SK-N-MC (cell line): ENCODE measurements at regions not wholly inside any gene's neighbourhood (a gene's known extent, or its start where the extent isn't known, plus 50 kb on each side); places are given as distances from the start of the nearest gene placed in this dataset.
A peak's percentile ranks its signal among the peaks of the same experiment; 100 is the strongest.

Experiments used
- DNase-seq: peaks from one replicate; pipeline ENCODE4 v3.0.0-alpha.2; 2011; ENCODE audit warnings: low read depth, low spot score
- H3K27ac ChIP-seq: fragments of 200-600 bp; sonication (generic); 2 replicates; pipeline ENCODE4 v1.5.1; 2016; ENCODE audit warnings: mixed run types
- H3K36me3 ChIP-seq: fragments of 200-600 bp; sonication (generic); 2 replicates; pipeline ENCODE4 v1.6.1; 2017; ENCODE audit warnings: antibody characterized with exemption, low read length, mixed read lengths; ENCODE audit not compliant: insufficient read depth
- H3K4me3 ChIP-seq: fragments of 200-600 bp; sonication (generic); 2 replicates; pipeline ENCODE4 v1.5.1; 2016
- H3K9ac ChIP-seq: fragments of 200-600 bp; sonication (generic); 2 replicates; pipeline ENCODE4 v1.8.0; 2017; ENCODE audit warnings: mixed run types, mixed read lengths; ENCODE audit not compliant: insufficient read length
- H3K9me3 ChIP-seq: fragments of 200-600 bp; sonication (generic); 2 replicates; pipeline ENCODE4 v1.6.1; 2017; ENCODE audit warnings: low read depth, mild to moderate bottlenecking, antibody characterized with exemption, low read length, moderate library complexity, mixed read lengths
- EZH2 ChIP-seq: fragments of 200-600 bp; sonication (generic); IDR thresholded peaks from one replicate; pipeline ENCODE4 v1.6.1; 2017; ENCODE audit warnings: antibody characterized with exemption
- FOXP2 ChIP-seq: optimal IDR thresholded peaks from 2 replicates; pipeline ENCODE3; 2011; ENCODE audit warnings: mild to moderate bottlenecking, moderate library complexity; ENCODE audit not compliant: insufficient read depth; ENCODE audit errors: extremely low read length, control extremely low read depth
- POLR2AphosphoS5 ChIP-seq: IDR thresholded peaks from 2 replicates; pipeline ENCODE4 v1.6.1; 2012; ENCODE audit warnings: mild to moderate bottlenecking, low read depth, low read length, borderline replicate concordance

GRCh38 chrX:115449742-115450141, 111.2 kb upstream of the PLS3 start:
- no peak overlapping the region for H3K9ac ChIP-seq
- no peak overlapping the region for H3K27ac ChIP-seq
- H3K36me3 ChIP-seq, result no peaks in the 10 kb centered on the region
- no peak overlapping the region for H3K4me3 ChIP-seq
- H3K9me3 ChIP-seq, result no peaks in the 10 kb centered on the region
- TF ChIP-seq EZH2 (no peak), FOXP2 (no peak), POLR2AphosphoS5 (no peak)
- DNase-seq, result no peak

DNA sequence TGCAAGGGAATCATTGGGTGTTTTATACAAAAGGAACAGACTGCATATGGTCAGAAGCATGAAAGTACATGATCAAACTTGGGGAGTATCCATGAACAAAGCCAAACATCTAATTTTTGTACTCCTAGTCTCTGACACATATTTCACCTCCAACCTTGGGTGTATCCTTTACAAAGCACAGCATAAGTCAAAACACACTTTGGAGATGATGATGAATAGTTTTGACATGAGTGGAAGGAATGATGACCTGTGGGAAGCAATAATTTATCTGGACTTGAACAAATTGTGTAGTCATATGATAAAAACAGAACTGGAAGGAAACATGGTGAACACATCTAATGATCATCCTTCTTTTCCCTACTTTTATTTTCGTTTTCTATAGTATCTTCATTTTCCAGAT, 108.7 kb upstream of the PLS3 start:
- no peak overlapping the region for H3K27ac ChIP-seq
- no peaks in the 10 kb centered on the region for H3K9me3 ChIP-seq
- H3K4me3 ChIP-seq, result no peak overlapping the region
- H3K36me3 ChIP-seq, result no peaks in the 10 kb centered on the region
- DNase-seq, result no peak
- no peak overlapping the region for H3K9ac ChIP-seq
- no peak for TF ChIP-seq FOXP2
- TF ChIP-seq POLR2AphosphoS5, result no peak
- TF ChIP-seq EZH2, result no peak

- Histone ChIP-seq H3K9ac (no peak overlapping the region), H3K9me3 (no peaks in the 10 kb centered on the region), H3K27ac (peak overlapping the region; percentile 39; the same call in 1 of the 2 replicates), H3K4me3 (no peak overlapping the region), H3K36me3 (no peaks in the 10 kb centered on the region)
- TF ChIP-seq POLR2AphosphoS5 (no peak), FOXP2 (no peak), EZH2 (no peak)
- no peak for DNase-seq
Measured at GRCh38 chrX:115459883-115460880, 100.8 kb upstream of the PLS3 start.

DNA sequence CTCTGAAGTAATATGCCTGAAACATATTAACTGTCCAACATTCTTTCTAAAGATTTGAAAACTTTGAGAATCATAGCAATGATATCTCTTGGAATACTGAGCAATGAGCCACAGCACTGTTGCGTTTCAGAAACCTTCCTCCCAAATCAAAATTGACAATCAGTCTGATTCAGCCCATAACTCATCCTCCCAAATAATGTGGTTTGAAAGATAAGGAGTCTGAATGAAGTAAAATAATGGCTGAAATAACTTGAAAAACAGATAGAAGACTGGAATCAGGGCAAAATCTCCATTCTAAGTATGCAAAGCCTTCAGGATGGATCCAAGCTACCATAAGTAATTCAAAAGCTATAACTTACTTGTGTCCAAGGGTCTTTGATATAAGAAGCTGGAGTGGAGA, 98.6 kb upstream of the PLS3 start:
- Histone ChIP-seq H3K36me3 (no peaks in the 10 kb centered on the region), H3K27ac (no peak overlapping the region), H3K9ac (no peak overlapping the region), H3K4me3 (no peak overlapping the region), H3K9me3 (no peaks in the 10 kb centered on the region)
- TF ChIP-seq EZH2 (no peak), FOXP2 (no peak), POLR2AphosphoS5 (no peak)
- no peak for DNase-seq

- Histone ChIP-seq H3K9ac (no peak overlapping the region), H3K4me3 (no peak overlapping the region), H3K27ac (no peak overlapping the region), H3K36me3 (no peaks in the 10 kb centered on the region), H3K9me3 (no peaks in the 10 kb centered on the region)
- no peak for TF ChIP-seq POLR2AphosphoS5
- no peak for TF ChIP-seq FOXP2
- no peak for TF ChIP-seq EZH2
- no peak for DNase-seq
Measured at GRCh38 chrX:115467961-115468360, 93.0 kb upstream of the PLS3 start.

DNA sequence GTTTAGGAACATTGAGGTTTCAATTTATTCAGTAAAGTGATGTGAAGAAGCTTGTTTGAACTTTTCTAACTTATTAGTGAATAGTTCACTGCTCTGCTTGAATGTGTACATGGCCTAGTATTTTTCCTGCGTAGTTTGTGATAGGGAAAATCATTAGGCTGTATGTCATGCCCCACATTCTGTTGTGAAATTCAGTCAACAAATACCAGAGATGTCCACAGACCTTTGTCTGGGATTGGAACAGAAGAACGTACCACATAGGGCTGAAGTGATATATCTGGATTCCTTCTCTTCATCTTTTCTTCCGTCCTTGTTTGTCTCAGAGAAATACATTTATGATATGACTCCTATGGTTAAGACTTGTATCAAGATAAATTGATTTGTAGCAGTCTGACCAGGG, 88.8 kb upstream of the PLS3 start:
- H3K9me3 ChIP-seq, result no peaks in the 10 kb centered on the region
- no peak overlapping the region for H3K9ac ChIP-seq
- H3K4me3 ChIP-seq, result no peak overlapping the region
- no peak overlapping the region for H3K27ac ChIP-seq
- no peak for DNase-seq
- H3K36me3 ChIP-seq, result no peaks in the 10 kb centered on the region
- TF ChIP-seq POLR2AphosphoS5 (no peak), EZH2 (no peak)

GRCh38 chrX:115486510-115486909, 74.5 kb upstream of the PLS3 start:
- Histone ChIP-seq H3K9me3 (no peaks in the 10 kb centered on the region), H3K9ac (no peak overlapping the region), H3K36me3 (no peaks in the 10 kb centered on the region), H3K4me3 (no peak overlapping the region), H3K27ac (no peak overlapping the region)
- no peak for TF ChIP-seq EZH2
- TF ChIP-seq FOXP2, result no peak
- no peak for TF ChIP-seq POLR2AphosphoS5
- no peak for DNase-seq

DNA sequence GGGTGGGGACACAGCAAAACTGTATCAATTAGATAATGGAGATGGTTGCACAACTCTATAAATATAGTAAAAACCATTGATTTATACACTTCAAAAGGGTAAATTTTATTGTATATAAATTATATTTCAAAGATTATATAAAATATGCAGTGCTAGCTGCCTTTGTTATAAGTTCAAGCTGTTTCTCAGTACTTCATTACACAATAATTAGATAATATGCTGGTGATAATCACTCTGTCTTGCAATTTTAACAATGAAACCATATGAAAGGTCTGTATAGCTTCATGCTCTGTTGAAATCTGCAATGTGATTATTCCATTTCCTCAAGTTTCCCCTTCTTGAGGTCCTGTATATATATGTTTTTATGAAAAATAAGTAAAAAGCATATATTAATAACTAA, 73.4 kb upstream of the PLS3 start:
- no peaks in the 10 kb centered on the region for H3K9me3 ChIP-seq
- no peak for DNase-seq
- H3K9ac ChIP-seq, result no peak overlapping the region
- TF ChIP-seq FOXP2 (no peak), EZH2 (no peak), POLR2AphosphoS5 (no peak)
- no peak overlapping the region for H3K27ac ChIP-seq
- no peaks in the 10 kb centered on the region for H3K36me3 ChIP-seq
- no peak overlapping the region for H3K4me3 ChIP-seq
